GM19455 (cell line): ENCODE measurements at regions not wholly inside any gene's neighbourhood (a gene's known extent, or its start where the extent isn't known, plus 50 kb on each side); places are given as distances from the start of the nearest gene placed in this dataset.
"Not testable (repeated sequence)": the region's sequence is repeated elsewhere in the genome, so short reads cannot be mapped to it uniquely, and the experiment has no call there.

ENCODE experiments used
- ATAC-seq: cut with Tn5 transposase; IDR thresholded peaks from one replicate; pipeline ENCODE4 v1.9.1; 2021; ENCODE audit not compliant: unreplicated experiment

GRCh38 chr5:164327166-164327565, 821.7 kb downstream of the MAT2B start:
- ATAC-seq, result not testable (repeated sequence)

- no peak for ATAC-seq
Observed at GRCh38 chr5:164332349-164333196, 827.2 kb downstream of the MAT2B start.

DNA sequence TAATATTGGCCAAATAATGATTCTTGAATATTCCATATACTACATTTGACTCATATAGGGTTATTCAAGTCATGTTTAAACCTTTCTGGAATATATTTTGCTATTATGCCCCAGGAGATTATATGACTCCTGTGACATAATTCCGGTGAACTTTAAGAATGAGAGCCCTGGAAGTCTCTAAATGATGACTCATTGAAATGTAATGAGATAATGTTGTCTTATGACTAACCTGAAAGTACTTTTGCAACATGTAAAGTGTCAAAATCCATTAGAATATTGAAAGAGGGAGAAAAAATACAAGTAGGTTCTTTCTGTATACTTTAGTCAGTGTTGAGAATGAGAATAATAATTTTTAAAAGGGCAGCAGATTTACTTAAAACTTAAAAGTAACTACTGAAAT, 830.4 kb downstream of the MAT2B start:
- no peak for ATAC-seq

DNA sequence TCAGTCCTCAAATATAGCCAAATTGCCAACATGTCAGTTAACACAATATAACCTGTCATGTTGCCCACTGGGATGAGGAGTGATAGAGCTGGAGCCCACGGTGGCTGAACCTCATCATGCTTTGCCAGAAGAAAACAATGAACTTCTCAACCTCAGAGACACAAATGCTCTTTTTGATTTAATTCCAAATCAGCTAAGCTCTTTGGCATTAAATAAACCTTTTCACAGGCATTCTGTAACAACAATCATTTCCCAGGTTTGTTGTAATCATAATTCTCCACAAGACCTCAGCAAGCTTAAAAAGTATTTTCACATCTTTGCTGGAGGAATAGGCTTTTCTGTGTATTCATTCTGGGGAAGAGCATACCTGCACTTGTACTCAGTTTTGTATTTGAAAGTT, 830.9 kb downstream of the MAT2B start:
- ATAC-seq, result no peak

- ATAC-seq, result no peak
Observed at GRCh38 chr5:164336906-164337305, 831.5 kb downstream of the MAT2B start.

DNA sequence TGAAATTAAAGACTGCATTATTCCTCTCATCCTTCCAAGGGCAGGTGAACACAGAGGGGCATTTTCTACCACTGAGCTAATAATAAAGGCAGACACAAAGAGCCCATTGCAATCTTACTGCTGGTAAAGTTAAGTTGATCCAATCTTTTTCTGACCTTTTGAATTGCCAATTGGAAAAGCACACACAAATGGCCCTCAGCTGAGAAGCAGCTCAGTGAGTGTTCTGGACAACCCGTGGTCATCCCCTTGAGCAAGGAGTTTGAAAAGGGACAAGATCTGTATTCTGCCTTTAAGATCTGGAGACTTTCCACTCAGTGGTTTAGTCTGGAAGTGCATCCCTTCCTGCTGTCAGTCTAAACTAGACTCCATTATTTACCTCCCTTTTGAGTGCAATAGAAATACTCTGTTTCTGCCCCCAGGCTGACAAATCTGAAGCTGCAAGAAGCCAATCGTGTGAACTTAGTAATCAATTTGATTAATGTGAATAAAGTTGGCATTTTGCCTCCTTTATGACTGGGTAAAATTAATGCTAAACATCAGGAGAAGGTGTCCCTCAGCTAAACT, 835.7 kb downstream of the MAT2B start:
- no peak for ATAC-seq

GRCh38 chr5:164345173-164345849, 839.9 kb downstream of the MAT2B start:
- no peak for ATAC-seq

DNA sequence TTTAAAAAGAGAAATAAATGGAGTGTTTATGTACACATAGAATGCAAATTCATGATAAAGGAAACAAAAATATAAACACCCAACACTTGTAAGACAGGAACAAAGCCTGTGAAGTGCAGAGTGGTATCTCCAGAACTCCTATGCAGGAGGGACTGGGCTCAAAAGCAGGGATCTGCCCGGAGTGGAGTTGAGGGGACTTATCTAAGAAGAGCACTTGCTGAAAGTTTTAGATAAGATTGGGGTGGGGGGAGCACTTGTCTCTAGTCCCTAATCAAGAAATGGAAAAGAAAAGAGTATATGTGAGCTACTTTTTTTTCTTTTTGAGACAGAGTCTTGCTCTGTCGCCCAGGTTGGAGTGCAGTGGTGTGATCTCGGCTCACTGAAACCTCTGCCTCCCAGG, 840.4 kb downstream of the MAT2B start:
- ATAC-seq, result no peak

DNA sequence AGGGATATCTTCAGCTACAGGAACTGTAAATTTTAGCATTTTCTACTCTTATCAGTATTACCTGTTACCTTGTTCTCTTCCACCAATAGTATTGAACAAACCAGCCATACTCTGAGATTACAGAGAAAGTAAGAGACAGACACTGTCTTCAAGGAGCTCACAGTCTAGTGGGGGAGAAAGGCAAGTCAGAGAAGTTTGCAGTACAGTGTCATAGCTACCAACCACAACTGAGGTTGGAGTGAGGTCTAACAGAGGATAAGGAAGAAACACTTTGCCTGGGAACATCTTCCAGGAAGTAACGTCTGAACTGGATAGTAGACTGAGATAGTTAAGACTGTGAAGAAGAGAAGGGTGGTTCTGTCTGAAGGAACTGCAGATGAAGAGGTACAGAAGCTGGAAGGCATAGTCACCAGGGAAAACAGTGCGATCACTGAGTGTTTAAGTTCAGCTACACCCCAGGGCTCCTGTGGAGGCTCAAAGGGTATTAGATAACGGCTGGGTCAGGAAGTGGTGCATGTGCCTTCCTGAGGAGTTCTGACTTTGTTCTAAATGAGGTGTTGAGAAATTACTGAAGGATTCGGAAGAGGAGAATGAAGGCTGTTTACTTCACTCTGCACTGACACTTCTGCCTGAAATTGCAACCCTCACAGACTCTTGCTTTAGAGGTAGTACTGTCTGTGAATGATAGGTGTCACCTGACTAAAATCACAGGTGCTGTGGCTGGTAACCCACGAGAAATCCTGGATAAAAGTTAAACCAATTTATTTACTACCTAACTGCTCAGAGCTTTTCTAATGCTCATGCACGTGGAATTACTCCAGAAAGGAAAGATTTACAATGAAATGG, 841.6 kb downstream of the MAT2B start:
- ATAC-seq, result no peak

- ATAC-seq, result no peak
Observed at GRCh38 chr5:164350236-164350635, 844.8 kb downstream of the MAT2B start.

DNA sequence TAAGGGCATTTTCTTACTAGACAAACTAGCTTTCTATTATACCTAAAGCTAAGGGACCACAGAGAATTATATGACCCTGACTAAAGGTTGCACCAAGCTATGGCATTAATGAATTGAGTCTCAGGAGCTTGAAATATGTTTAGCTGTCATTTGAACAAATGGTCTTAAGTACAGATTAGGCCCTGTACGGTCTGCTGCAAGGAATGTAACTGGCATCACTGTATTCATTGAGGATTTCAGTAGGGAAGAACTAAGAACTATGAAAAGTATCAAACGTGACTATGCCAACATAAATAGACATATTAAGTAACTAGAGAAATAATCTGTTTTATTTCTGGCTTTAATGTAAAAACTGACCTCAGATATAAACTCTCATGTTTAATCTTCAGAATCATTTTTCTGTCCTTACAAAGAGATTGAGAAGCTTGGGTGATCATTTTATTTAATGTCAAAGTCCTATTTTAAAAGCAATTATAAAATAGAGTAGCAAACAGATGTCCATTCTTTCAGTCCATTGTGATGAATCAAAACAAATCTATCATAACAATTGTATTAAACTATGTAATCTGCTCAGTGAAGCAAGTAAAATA, 845.9 kb downstream of the MAT2B start:
- ATAC-seq, result no peak

GRCh38 chr5:164352695-164353094, 847.3 kb downstream of the MAT2B start:
- ATAC-seq, result no peak

GRCh38 chr5:164353155-164353554, 847.7 kb downstream of the MAT2B start:
- ATAC-seq, result no peak

- ATAC-seq, result no peak
Observed at GRCh38 chr5:164354139-164354751, 848.8 kb downstream of the MAT2B start.

DNA sequence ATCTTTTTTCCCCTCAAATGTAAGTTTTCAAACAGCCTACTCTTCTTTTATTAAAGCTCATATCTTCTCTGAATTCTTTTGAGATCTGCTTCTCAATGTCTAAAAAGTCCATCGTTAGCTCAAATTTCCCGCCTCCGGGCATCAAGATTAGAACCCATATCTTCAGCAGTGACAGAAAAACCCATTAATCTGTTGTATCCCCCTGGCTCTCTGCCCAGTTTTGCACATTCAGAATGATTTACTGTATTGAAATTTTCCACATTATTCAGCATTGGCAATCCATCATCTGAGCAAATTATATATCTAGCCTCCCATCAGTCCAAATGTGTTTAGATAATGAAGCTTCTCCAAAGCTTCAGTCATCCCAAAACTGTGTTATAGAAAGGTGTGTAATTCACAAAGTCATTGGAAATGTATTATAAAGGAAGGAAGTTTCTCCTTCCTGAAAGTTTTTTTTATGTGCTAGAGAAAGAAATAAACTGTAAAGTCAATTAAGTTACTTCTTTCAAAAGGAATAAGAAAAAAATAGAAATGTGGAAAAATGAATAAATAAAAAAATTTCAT, 849.9 kb downstream of the MAT2B start:
- ATAC-seq, result no peak

GRCh38 chr5:164356790-164357189, 851.4 kb downstream of the MAT2B start:
- ATAC-seq, result no peak

DNA sequence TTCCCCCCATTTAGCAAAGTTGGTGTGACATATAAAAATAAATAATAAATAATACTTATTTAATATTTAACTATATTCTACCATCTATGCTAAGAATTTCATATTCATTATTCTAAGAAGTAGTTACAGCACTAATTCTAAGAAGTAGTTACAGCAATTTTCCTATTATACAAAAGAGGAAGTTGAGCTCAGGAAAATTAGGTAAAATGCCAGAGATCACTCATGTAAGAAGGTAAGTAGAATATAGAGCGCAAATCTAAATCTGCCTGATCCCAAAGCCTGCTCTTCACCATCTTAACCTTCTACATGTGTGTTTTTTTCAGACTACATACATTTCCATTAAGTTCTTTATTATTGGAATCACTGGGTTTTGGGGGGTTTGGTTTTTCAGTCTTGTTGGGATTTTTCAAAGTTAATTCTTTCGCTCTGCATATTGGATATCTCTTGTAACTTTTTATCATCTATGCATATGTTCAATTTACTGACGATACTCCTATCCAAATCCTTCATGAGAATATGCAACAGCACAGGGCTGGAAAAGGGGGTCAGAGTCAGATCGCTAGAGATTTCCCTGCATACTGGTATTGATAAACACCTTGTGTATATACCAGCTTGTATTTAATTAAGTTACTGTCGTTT, 852.1 kb downstream of the MAT2B start:
- ATAC-seq, result no peak

DNA sequence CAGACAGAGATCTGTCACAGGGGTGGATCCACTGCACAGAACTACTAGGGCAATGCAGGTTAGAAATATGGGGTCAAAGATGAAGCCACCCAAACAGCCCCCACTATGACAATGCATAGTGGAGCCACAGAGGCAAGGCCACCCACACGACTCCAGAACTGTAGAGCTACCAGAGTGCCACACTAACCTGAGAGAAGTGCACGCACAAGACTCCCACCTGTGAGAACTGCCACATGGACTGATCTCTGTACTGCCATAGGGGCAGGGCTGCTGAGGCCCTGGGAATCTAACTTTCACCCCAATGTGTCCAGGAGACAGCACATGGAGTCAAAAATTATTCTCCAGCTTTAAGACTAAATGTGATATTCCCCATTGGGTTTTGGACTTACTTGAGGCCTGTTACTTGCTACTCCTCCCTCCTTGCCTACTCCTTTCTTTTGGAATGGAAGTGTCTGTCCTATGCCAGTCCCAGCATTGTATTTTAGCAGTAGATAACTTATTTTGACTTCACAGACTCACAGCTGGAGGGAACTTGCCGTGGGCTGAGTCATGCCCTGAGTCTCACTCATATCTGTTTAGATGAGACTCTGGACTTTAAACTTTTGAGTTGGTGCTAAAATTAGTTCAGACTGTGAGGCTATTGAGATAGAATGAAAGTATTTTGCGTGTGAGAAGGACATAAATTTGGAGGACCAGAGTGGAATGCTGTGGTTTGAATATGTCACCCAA, 853.3 kb downstream of the MAT2B start:
- no peak for ATAC-seq
